Osteoblast (primary cell): ENCODE measurements at regions not wholly inside any gene's neighbourhood (a gene's known extent, or its start where the extent isn't known, plus 50 kb on each side); places are given as distances from the start of the nearest gene placed in this dataset.

Experiments
- DNase-seq: peaks from one replicate; pipeline ENCODE4 v3.0.0; 2011; ENCODE audit warnings: low spot score, mixed read lengths; ENCODE audit not compliant: insufficient read length; ENCODE audit errors: missing footprints
- H2AFZ ChIP-seq: 2 replicates; pipeline ENCODE4 v1.6.0; 2011; ENCODE audit warnings: mild to moderate bottlenecking, low read length
- H3K27ac ChIP-seq: 2 replicates; pipeline ENCODE4 v1.5.1; 2011; ENCODE audit warnings: mild to moderate bottlenecking, low read depth, low read length, moderate library complexity
- H3K27me3 ChIP-seq: 2 replicates; pipeline ENCODE4 v1.6.0; 2012; ENCODE audit warnings: mild to moderate bottlenecking, control low read depth, inconsistent platforms, low read length, moderate library complexity; ENCODE audit not compliant: insufficient read depth
- H3K36me3 ChIP-seq: 2 replicates; pipeline ENCODE4 v1.5.1; 2011; ENCODE audit warnings: mild to moderate bottlenecking, low read length, control low read depth, moderate library complexity; ENCODE audit not compliant: insufficient read depth
- H3K4me1 ChIP-seq: 2 replicates; pipeline ENCODE4 v1.5.1; 2011; ENCODE audit warnings: mild to moderate bottlenecking, low read length, control low read depth, moderate library complexity; ENCODE audit not compliant: insufficient read depth
- H3K4me2 ChIP-seq: 2 replicates; pipeline ENCODE4 v1.6.0; 2011; ENCODE audit warnings: mild to moderate bottlenecking, low read length; ENCODE audit not compliant: insufficient read depth
- H3K4me3 ChIP-seq: fragments of 200-600 bp; sonication (generic); 3 replicates; pipeline ENCODE4 v1.5.1; 2012; ENCODE audit warnings: mild to moderate bottlenecking, low read length, inconsistent platforms; ENCODE audit not compliant: insufficient read depth
- H3K79me2 ChIP-seq: 2 replicates; pipeline ENCODE4 v1.6.0; 2012; ENCODE audit warnings: mild to moderate bottlenecking, low read length, control low read depth, inconsistent platforms; ENCODE audit not compliant: insufficient read depth
- H3K9me3 ChIP-seq: 2 replicates; pipeline ENCODE4 v1.5.1; 2011; ENCODE audit warnings: low read depth, low read length, control low read depth
- H4K20me1 ChIP-seq: 2 replicates; pipeline ENCODE4 v1.6.0; 2012; ENCODE audit warnings: mild to moderate bottlenecking, low read length, control low read depth; ENCODE audit not compliant: insufficient read depth
- CTCF ChIP-seq: IDR thresholded peaks from 2 replicates; pipeline ENCODE4 v1.5.1; 2011; ENCODE audit warnings: mild to moderate bottlenecking, low read depth, low read length, moderate library complexity; ENCODE audit errors: extremely low read depth

- H3K27ac ChIP-seq, result no peak overlapping the region
- DNase-seq, result no peak
- H3K4me2 ChIP-seq, result no peak overlapping the region
- no peak overlapping the region for H3K4me3 ChIP-seq
- H3K79me2 ChIP-seq, result no peaks in the 10 kb centered on the region
- peaks cover 3% of the 10 kb centered on the region for H3K27me3 ChIP-seq
- no peaks in the 10 kb centered on the region for H3K9me3 ChIP-seq
- no peak for TF ChIP-seq CTCF
- H3K4me1 ChIP-seq, result no peaks in the 10 kb centered on the region
- H4K20me1 ChIP-seq, result no peaks in the 10 kb centered on the region
- H2AFZ ChIP-seq, result no peak overlapping the region
- no peaks in the 10 kb centered on the region for H3K36me3 ChIP-seq
Observed at GRCh38 chr6:142684371-142684770, 260.6 kb downstream of the HIVEP2 start.

GRCh38 chr6:142685852-142686506 is 259.0 kb downstream of the HIVEP2 start:
- H2AFZ ChIP-seq, result no peak overlapping the region
- H3K36me3 ChIP-seq, result no peaks in the 10 kb centered on the region
- H3K4me2 ChIP-seq, result no peak overlapping the region
- no peaks in the 10 kb centered on the region for H3K9me3 ChIP-seq
- TF ChIP-seq CTCF, result no peak
- H3K27ac ChIP-seq, result no peak overlapping the region
- H3K4me1 ChIP-seq, result no peaks in the 10 kb centered on the region
- H4K20me1 ChIP-seq, result no peaks in the 10 kb centered on the region
- no peaks in the 10 kb centered on the region for H3K27me3 ChIP-seq
- no peaks in the 10 kb centered on the region for H3K79me2 ChIP-seq
- H3K4me3 ChIP-seq, result no peak overlapping the region
- no peak for DNase-seq

GRCh38 chr6:142686507-142686887 is 258.5 kb downstream of the HIVEP2 start:
- H3K27me3 ChIP-seq, result no peaks in the 10 kb centered on the region
- no peaks in the 10 kb centered on the region for H4K20me1 ChIP-seq
- H3K27ac ChIP-seq, result no peak overlapping the region
- TF ChIP-seq CTCF, result no peak
- no peaks in the 10 kb centered on the region for H3K4me1 ChIP-seq
- no peaks in the 10 kb centered on the region for H3K36me3 ChIP-seq
- H2AFZ ChIP-seq, result no peak overlapping the region
- H3K4me2 ChIP-seq, result no peak overlapping the region
- no peaks in the 10 kb centered on the region for H3K79me2 ChIP-seq
- no peaks in the 10 kb centered on the region for H3K9me3 ChIP-seq
- H3K4me3 ChIP-seq, result no peak overlapping the region
- no peak for DNase-seq

- Histone ChIP-seq H4K20me1 (no peaks in the 10 kb centered on the region), H2AFZ (peak overlapping the region; percentile 44), H3K4me3 (peak overlapping the region; percentile 55), H3K9me3 (no peaks in the 10 kb centered on the region), H3K4me2 (peak overlapping the region; percentile 88), H3K4me1 (peaks cover 29% of the 10 kb centered on the region), H3K79me2 (no peaks in the 10 kb centered on the region), H3K36me3 (no peaks in the 10 kb centered on the region), H3K27me3 (no peaks in the 10 kb centered on the region), H3K27ac (peak overlapping the region; percentile 97)
- TF ChIP-seq CTCF, result peak; percentile 96
- peak; percentile 63 for DNase-seq
Observed at GRCh38 chr6:142692942-142693341, 252.0 kb downstream of the HIVEP2 start.
